Endothelial cell of umbilical vein (primary cell): ENCODE measurements at regions not wholly inside any gene's neighbourhood (a gene's known extent, or its start where the extent isn't known, plus 50 kb on each side); places are given as distances from the start of the nearest gene placed in this dataset.

Experiments used
- BruUV-seq: library from RNA; stranded (reverse); fragments of 400-500 nt; replicated peaks from 2 replicates; lab custom pipeline; 2021; lab: Mats Ljungman, UMichigan
- CTCF ChIA-PET: fragments of 300-600, 350-600 bp; sonication (Branson Sonifier 250); formaldehyde crosslinking; loops from one replicate; lab custom pipeline; 2021; ENCODE audit warnings: antibody characterized with exemption, inconsistent platforms; lab: Charles Lee
- POLR2A ChIA-PET: fragments of 300-600, 350-600 bp; sonication (Branson Sonifier 250); formaldehyde crosslinking; loops from one replicate; lab custom pipeline; 2021; ENCODE audit warnings: antibody characterized with exemption, inconsistent platforms; lab: Charles Lee
- DNase-seq: peaks from one replicate; pipeline ENCODE4 v3.0.0-alpha.2; 2011; ENCODE audit warnings: low read depth, low spot score
- FAIRE-seq: peaks from 2 replicates; lab custom pipeline; 2011; peaks lifted over from hg19 to GRCh38; lab: Jason Lieb, UNC
- H2AFZ ChIP-seq: 2 replicates; pipeline ENCODE4 v1.6.0; 2012; ENCODE audit warnings: low read depth, low read length, control low read depth, inconsistent platforms
- H3K27ac ChIP-seq: 2 replicates; pipeline ENCODE4 v1.5.1; 2011; ENCODE audit warnings: low read depth, mild to moderate bottlenecking, control low read depth, low read length, moderate library complexity; ENCODE audit not compliant: insufficient read depth
- H3K27me3 ChIP-seq, 2 experiments: 2 replicates each; pipeline versions ENCODE4 v1.6.0 to v1.6.1; 2011; ENCODE audit warnings: low read length in 2 of 2, mixed read lengths in 1 of 2; ENCODE audit not compliant: control insufficient read depth in 2 of 2, insufficient read depth in 2 of 2
- H3K36me3 ChIP-seq, 2 experiments: 2 replicates in 1 of 2; 3 replicates in 1 of 2; pipeline ENCODE4 v1.5.1; 2011; ENCODE audit warnings: low read length in 2 of 2, mild to moderate bottlenecking in 1 of 2, moderate library complexity in 1 of 2; ENCODE audit not compliant: control insufficient read depth in 2 of 2, insufficient read depth in 2 of 2; ENCODE audit errors: extremely low read depth in 1 of 2
- H3K4me1 ChIP-seq: 3 replicates; pipeline ENCODE4 v1.5.1; 2011; ENCODE audit warnings: mild to moderate bottlenecking, low read length; ENCODE audit not compliant: control insufficient read depth, insufficient read depth; ENCODE audit errors: extremely low read depth
- H3K4me2 ChIP-seq: 2 replicates; pipeline ENCODE4 v1.6.1; 2011; ENCODE audit warnings: low read length, control low read depth, mixed read lengths; ENCODE audit not compliant: insufficient read depth
- H3K4me3 ChIP-seq, 3 experiments: fragments of 200-600 bp in 1 of 3; sonication (generic), shearing (Covaris generic) in 1 of 3; replicated peaks in 1 of 3; 2 replicates each; pipeline ENCODE4 v1.5.1; 2011 to 2016; ENCODE audit warnings: control low read depth in 3 of 3, low read length in 3 of 3, mild to moderate bottlenecking in 2 of 3, inconsistent platforms in 1 of 3, low read depth in 1 of 3, moderate library complexity in 1 of 3; ENCODE audit not compliant: insufficient read depth in 1 of 3
- H3K79me2 ChIP-seq: 2 replicates; pipeline ENCODE4 v1.6.0; 2012; ENCODE audit warnings: low read length, inconsistent platforms; ENCODE audit not compliant: control insufficient read depth, insufficient read depth
- H3K9ac ChIP-seq: replicated peaks from 2 replicates; pipeline ENCODE3; 2011; ENCODE audit warnings: low read length, control low read depth; ENCODE audit not compliant: insufficient read depth; ENCODE audit errors: extremely low read depth
- H3K9me1 ChIP-seq: replicated peaks from 3 replicates; pipeline ENCODE4 v1.6.0; 2011; ENCODE audit warnings: mild to moderate bottlenecking, low read length; ENCODE audit not compliant: control insufficient read depth, insufficient read depth; ENCODE audit errors: extremely low read depth
- H3K9me3 ChIP-seq: replicated peaks from 2 replicates; pipeline ENCODE4 v1.5.1; 2012; ENCODE audit warnings: low read length, inconsistent platforms; ENCODE audit not compliant: control insufficient read depth, insufficient read depth
- H4K20me1 ChIP-seq: replicated peaks from 2 replicates; pipeline ENCODE3; 2011; ENCODE audit warnings: mild to moderate bottlenecking, low read length; ENCODE audit not compliant: control insufficient read depth, insufficient read depth; ENCODE audit errors: extremely low read depth
- EZH2 ChIP-seq: IDR thresholded peaks from 2 replicates; pipeline ENCODE4 v1.6.1; 2012; ENCODE audit warnings: borderline replicate concordance, low read depth, mild to moderate bottlenecking, moderate library complexity, low read length, inconsistent platforms; ENCODE audit not compliant: severe bottlenecking
- FOS ChIP-seq: IDR thresholded peaks from 2 replicates; pipeline ENCODE4 v1.6.1; 2011; ENCODE audit warnings: mild to moderate bottlenecking, low read length, moderate library complexity, borderline replicate concordance; ENCODE audit not compliant: insufficient read depth
- GATA2 ChIP-seq: IDR thresholded peaks from 2 replicates; pipeline ENCODE4 v1.7.0; 2011; ENCODE audit warnings: low read depth, mild to moderate bottlenecking, moderate library complexity, mixed read lengths, low read length; ENCODE audit not compliant: insufficient read length, insufficient read depth
- JUN ChIP-seq: IDR thresholded peaks from 2 replicates; pipeline ENCODE4 v1.6.1; 2011; ENCODE audit warnings: borderline replicate concordance, low read depth; ENCODE audit not compliant: insufficient read length, insufficient read depth
- MYC ChIP-seq: IDR thresholded peaks from one replicate; pipeline ENCODE4 v1.6.1; 2011; ENCODE audit warnings: mild to moderate bottlenecking, low read depth, low read length
- POLR2A ChIP-seq: IDR thresholded peaks from 2 replicates; pipeline ENCODE4 v1.6.1; 2012; ENCODE audit warnings: low read depth, mild to moderate bottlenecking, control low read depth, low read length
- POLR2AphosphoS5 ChIP-seq: IDR thresholded peaks from 2 replicates; pipeline ENCODE4 v1.6.1; 2012; ENCODE audit warnings: low read depth, mild to moderate bottlenecking, control low read depth, low read length, moderate library complexity; ENCODE audit not compliant: insufficient read depth
- dilution Hi-C: fragments of 300-500 bp; cut with MboI; formaldehyde crosslinking; loops from one replicate; pipeline ENCODE4 v1.15.0; 2019; ENCODE audit warnings: low sequenced_read_pairs; ENCODE audit not compliant: extremely low pct_ligation_motif_present
- intact Hi-C: fragments of 100-400 bp; cut with micrococcal nuclease; formaldehyde crosslinking; loops from one replicate; pipeline ENCODE4 v1.10.0; 2022
- TF ChIP-seq, protein P1 (sequence below): IDR thresholded peaks from 2 replicates; pipeline ENCODE4 v1.6.1; 2011; ENCODE audit not compliant: insufficient read depth, insufficient read length
- TF ChIP-seq, protein P2 (sequence below), 2 donors: IDR thresholded peaks; 1 replicate in 1 of 2; 2 replicates in 1 of 2; pipeline ENCODE4 v1.5.1; 2011; ENCODE audit warnings: low read length in 2 of 2, mild to moderate bottlenecking in 2 of 2, moderate library complexity in 2 of 2, control low read depth in 1 of 2, inconsistent platforms in 1 of 2, low read depth in 1 of 2; ENCODE audit not compliant: insufficient read depth in 1 of 2; ENCODE audit errors: extremely low read depth in 1 of 2

DNA sequence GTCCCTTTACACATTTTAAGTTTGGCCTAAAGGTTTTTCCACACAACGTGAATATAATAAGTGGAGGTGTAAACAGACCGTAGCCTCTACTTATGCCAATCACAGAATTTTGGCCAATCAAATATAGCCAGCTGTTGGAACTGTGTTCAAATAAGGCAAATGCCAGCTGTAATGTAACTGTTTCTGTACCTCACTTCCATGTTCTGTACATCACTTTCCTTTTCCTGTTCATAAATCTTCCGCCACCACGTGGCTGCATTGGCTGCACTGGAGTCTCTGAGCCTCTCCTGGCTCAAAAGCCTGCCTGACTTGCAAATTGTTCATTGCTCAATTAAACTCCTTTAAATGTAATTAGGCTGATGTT lies 105.1 kb upstream of the SMIM31 start:
- Histone ChIP-seq H3K9me1 (no peaks in the 10 kb centered on the region), H3K79me2 (no peaks in the 10 kb centered on the region), H3K4me2 (no peak overlapping the region), H3K9me3 (no peaks in the 10 kb centered on the region), H2AFZ (no peak overlapping the region), H3K27ac (no peak overlapping the region), H3K27me3 (no peaks in the 10 kb centered on the region), H3K4me1 (no peaks in the 10 kb centered on the region), H4K20me1 (no peaks in the 10 kb centered on the region), H3K36me3 (no peaks in the 10 kb centered on the region), H3K4me3 (no peak overlapping the region), H3K9ac (no peak overlapping the region)
- CTCF ChIA-PET: no interaction called here
- DNase-seq (no peak), FAIRE-seq (no peak)
- POLR2A ChIA-PET: no interaction called here
- intact Hi-C loops (no loop called here), dilution Hi-C loops (no loop called here)
- BruUV-seq: no TSS peak
- TF ChIP-seq, protein P1, sequence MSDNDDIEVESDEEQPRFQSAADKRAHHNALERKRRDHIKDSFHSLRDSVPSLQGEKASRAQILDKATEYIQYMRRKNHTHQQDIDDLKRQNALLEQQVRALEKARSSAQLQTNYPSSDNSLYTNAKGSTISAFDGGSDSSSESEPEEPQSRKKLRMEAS: no peak
- TF ChIP-seq, protein P2, sequence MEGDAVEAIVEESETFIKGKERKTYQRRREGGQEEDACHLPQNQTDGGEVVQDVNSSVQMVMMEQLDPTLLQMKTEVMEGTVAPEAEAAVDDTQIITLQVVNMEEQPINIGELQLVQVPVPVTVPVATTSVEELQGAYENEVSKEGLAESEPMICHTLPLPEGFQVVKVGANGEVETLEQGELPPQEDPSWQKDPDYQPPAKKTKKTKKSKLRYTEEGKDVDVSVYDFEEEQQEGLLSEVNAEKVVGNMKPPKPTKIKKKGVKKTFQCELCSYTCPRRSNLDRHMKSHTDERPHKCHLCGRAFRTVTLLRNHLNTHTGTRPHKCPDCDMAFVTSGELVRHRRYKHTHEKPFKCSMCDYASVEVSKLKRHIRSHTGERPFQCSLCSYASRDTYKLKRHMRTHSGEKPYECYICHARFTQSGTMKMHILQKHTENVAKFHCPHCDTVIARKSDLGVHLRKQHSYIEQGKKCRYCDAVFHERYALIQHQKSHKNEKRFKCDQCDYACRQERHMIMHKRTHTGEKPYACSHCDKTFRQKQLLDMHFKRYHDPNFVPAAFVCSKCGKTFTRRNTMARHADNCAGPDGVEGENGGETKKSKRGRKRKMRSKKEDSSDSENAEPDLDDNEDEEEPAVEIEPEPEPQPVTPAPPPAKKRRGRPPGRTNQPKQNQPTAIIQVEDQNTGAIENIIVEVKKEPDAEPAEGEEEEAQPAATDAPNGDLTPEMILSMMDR (IDR thresholded peaks at IDR 0.05; ENCODE audit: extremely low read depth in 1 of 2, insufficient read depth in 1 of 2, low read depth in 1 of 2, low read length in 2 of 2): no peak
- no peak for TF ChIP-seq JUN
- no peak for TF ChIP-seq EZH2
- TF ChIP-seq GATA2: no peak
- no peak for TF ChIP-seq MYC
- no peak for TF ChIP-seq POLR2A
- no peak for TF ChIP-seq FOS
- no peak for TF ChIP-seq POLR2AphosphoS5
